HG02840 (cell line): ENCODE measurements at regions not wholly inside any gene's neighbourhood (a gene's known extent, or its start where the extent isn't known, plus 50 kb on each side); places are given as distances from the start of the nearest gene placed in this dataset.

Source experiments
- ATAC-seq: cut with Tn5 transposase; IDR thresholded peaks from one replicate; pipeline ENCODE4 v1.9.1; 2021; ENCODE audit warnings: mild to moderate bottlenecking, moderate library complexity, moderate number of reproducible peaks; ENCODE audit not compliant: unreplicated experiment, low FRiP score

GRCh38 chr7:138400400-138400886 lies 59.6 kb upstream of the TRIM24 start:
- no peak for ATAC-seq

- no peak for ATAC-seq
Measured at GRCh38 chr7:138402749-138403148, 57.3 kb upstream of the TRIM24 start.

GRCh38 chr7:138405496-138405895 lies 54.6 kb upstream of the TRIM24 start:
- no peak for ATAC-seq

- ATAC-seq: no peak
Measured at GRCh38 chr7:138407792-138408191, 52.3 kb upstream of the TRIM24 start.
